GM23248 (cell line): ENCODE measurements at regions not wholly inside any gene's neighbourhood (a gene's known extent, or its start where the extent isn't known, plus 50 kb on each side); places are given as distances from the start of the nearest gene placed in this dataset.

Experiments
- EZH2 ChIP-seq: fragments of 200-600 bp; sonication (generic); IDR thresholded peaks from 2 replicates; pipeline ENCODE4 v1.6.1; 2018; ENCODE audit warnings: antibody characterized with exemption, mild to moderate bottlenecking; ENCODE audit not compliant: insufficient read depth, poor library complexity, severe bottlenecking
- EZH2phosphoT487 ChIP-seq: fragments of 200-600 bp; sonication (generic); IDR thresholded peaks from 2 replicates; pipeline ENCODE4 v1.6.1; 2018; ENCODE audit warnings: antibody characterized with exemption, moderate library complexity, mild to moderate bottlenecking, low read depth; ENCODE audit not compliant: insufficient read depth

GRCh38 chr13:81305928-81306327 is 965.0 kb upstream of the SPRY2 start:
- no peak for TF ChIP-seq EZH2phosphoT487
- no peak for TF ChIP-seq EZH2
